ENCODE measurements at regions not wholly inside any gene's neighbourhood (a gene's known extent, or its start where the extent isn't known, plus 50 kb on each side); places are given as distances from the start of the nearest gene placed in this dataset.
"Not testable (repeated sequence)": the region's sequence is repeated elsewhere in the genome, so short reads cannot be mapped to it uniquely, and the experiment has no call there.

- no peak for FAIRE-seq
These were observed 73.8 kb downstream of the DIO3 start for GRCh38 chr14:101634850-101635748.

GRCh38 chr14:101635749-101636560 is 74.7 kb downstream of the DIO3 start:
- FAIRE-seq: no peak

GRCh38 chr14:101639241-101639833 is 78.0 kb downstream of the DIO3 start:
- FAIRE-seq: no peak

- FAIRE-seq: no peak
These were observed 82.4 kb downstream of the DIO3 start for GRCh38 chr14:101643651-101644050.

- FAIRE-seq: no peak
These were observed 92.8 kb downstream of the DIO3 start for GRCh38 chr14:101654051-101654450.

- FAIRE-seq: no peak
These were observed 96.1 kb downstream of the DIO3 start for GRCh38 chr14:101657372-101657771.

- no peak for FAIRE-seq
These were observed 95.9 kb upstream of the PPP2R5C start for GRCh38 chr14:101665478-101666078.

GRCh38 chr14:101666264-101666663 is 95.2 kb upstream of the PPP2R5C start:
- no peak for FAIRE-seq

GRCh38 chr14:101669629-101670028 is 91.9 kb upstream of the PPP2R5C start:
- no peak for FAIRE-seq

GRCh38 chr14:101673873-101674272 is 87.6 kb upstream of the PPP2R5C start:
- no peak for FAIRE-seq

GRCh38 chr14:101675835-101676234 is 85.7 kb upstream of the PPP2R5C start:
- FAIRE-seq: not testable (repeated sequence)

- not testable (repeated sequence) for FAIRE-seq
These were observed 83.6 kb upstream of the PPP2R5C start for GRCh38 chr14:101677912-101678327.

- no peak for FAIRE-seq
These were observed 79.7 kb upstream of the PPP2R5C start for GRCh38 chr14:101681795-101682194.

- no peak for FAIRE-seq
These were observed 78.1 kb upstream of the PPP2R5C start for GRCh38 chr14:101683365-101683764.

GRCh38 chr14:101687756-101688546 is 73.6 kb upstream of the PPP2R5C start:
- FAIRE-seq: no peak

GRCh38 chr14:101689039-101689501 is 72.4 kb upstream of the PPP2R5C start:
- no peak for FAIRE-seq

GRCh38 chr14:101689966-101690365 is 71.5 kb upstream of the PPP2R5C start:
- not testable (repeated sequence) for FAIRE-seq

GRCh38 chr14:101695659-101696058 is 65.8 kb upstream of the PPP2R5C start:
- FAIRE-seq: no peak

- no peak for FAIRE-seq
These were observed 57.4 kb upstream of the PPP2R5C start for GRCh38 chr14:101704140-101704539.

GRCh38 chr14:101705733-101706508 is 55.6 kb upstream of the PPP2R5C start:
- no peak for FAIRE-seq

GRCh38 chr14:101706509-101707067 is 54.9 kb upstream of the PPP2R5C start:
- FAIRE-seq: no peak

Data from A204.1 (cell line).